Right lobe of liver (tissue), 6 donors: ENCODE measurements at regions not wholly inside any gene's neighbourhood (a gene's known extent, or its start where the extent isn't known, plus 50 kb on each side); places are given as distances from the start of the nearest gene placed in this dataset.

Source experiments
- ATAC-seq, 4 donors: fragments of 200-7000 bp; cut with Tn5 transposase; one replicate each; pipeline ENCODE4 v1.9.1; 2020; ENCODE audit warnings: mild to moderate bottlenecking in 4 of 4, moderate library complexity in 4 of 4
- DNase-seq, 3 donors: peaks; one replicate each; pipeline ENCODE4 v3.0.0-alpha.2; 2020
- H3K27ac ChIP-seq, 3 donors: fragments of 200-600 bp; one replicate each; pipeline ENCODE4 v1.8.0; 2022
- H3K27me3 ChIP-seq, 2 donors: fragments of 200-600 bp; one replicate each; pipeline ENCODE4 v1.8.0; 2022
- H3K36me3 ChIP-seq, 4 donors: fragments of 200-600 bp; sonication (generic) in 1 of 4; one replicate each; pipeline versions ENCODE4 v1.5.1 to v1.8.0; 2017 to 2022; ENCODE audit warnings: control low read depth in 1 of 4
- H3K4me1 ChIP-seq, 4 donors: fragments of 200-600 bp; sonication (generic) in 1 of 4; one replicate each; pipeline versions ENCODE4 v1.5.1 to v1.8.0; 2017 to 2022; ENCODE audit warnings: control low read depth in 1 of 4
- H3K4me3 ChIP-seq, 3 donors: fragments of 200-600 bp; one replicate each; pipeline ENCODE4 v1.8.0; 2022
- H3K9me3 ChIP-seq, 4 donors: fragments of 200-600 bp; sonication (generic) in 1 of 4; one replicate each; pipeline versions ENCODE4 v1.5.1 to v1.8.0; 2017 to 2022; ENCODE audit warnings: control low read depth in 1 of 4
- CTCF ChIP-seq, 4 donors: fragments of 200-600 bp in 3 of 4; fragments of 450-650 bp in 1 of 4; IDR thresholded peaks; one replicate each; pipeline versions ENCODE4 v1.5.1 to v1.8.0; 2016 to 2022; ENCODE audit warnings: antibody characterized with exemption in 4 of 4, mild to moderate bottlenecking in 2 of 4
- POLR2A ChIP-seq: fragments of 450-650 bp; IDR thresholded peaks from one replicate; pipeline ENCODE4 v1.6.1; 2017; ENCODE audit warnings: antibody characterized with exemption, mild to moderate bottlenecking
- WGBS: methylation state at CpG from one replicate; pipeline ENCODE4 v1.1.6; 2018; ENCODE audit warnings: low coverage, low lambda C conversion rate; ENCODE audit not compliant: insufficient coverage; ENCODE audit errors: missing lambda C conversion rate; 5-methylcytosine and 5-hydroxymethylcytosine counted together
- intact Hi-C, 2 donors: fragments of 100-400 bp; cut with DNase I; formaldehyde crosslinking; loops; one replicate each; pipeline versions ENCODE4 v1.11.2 to v1.14.1; 2022
- donor health status: DM: no; HTN: yes; CAD: no.
- donor health status: DM: no; HTN: no; CAD: no.
- donor health status: DM: no; HTN: no; CAD: no.
- donor health status: DM: no; HTN: yes; CAD: no.
- donor health status: DM: no; HTN: yes; CAD: no.

DNA sequence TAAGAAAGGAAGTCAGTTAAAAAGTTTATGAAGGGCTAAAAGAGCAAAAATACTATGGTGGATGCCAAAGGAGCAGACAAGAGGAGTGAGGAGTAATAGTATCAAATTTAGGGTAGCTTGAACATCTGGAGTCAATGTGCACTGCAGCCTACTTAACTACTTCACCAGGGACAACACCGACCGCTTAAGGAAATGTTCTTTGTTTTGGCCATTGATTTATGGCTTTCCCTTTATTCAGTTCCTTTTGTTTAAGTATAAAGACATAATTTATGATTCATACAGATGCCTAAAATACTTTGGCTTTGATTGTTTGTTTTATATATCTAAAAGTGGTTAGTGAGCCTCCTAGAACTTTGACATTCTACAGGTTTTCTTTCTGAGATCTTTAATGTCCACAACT lies 276.3 kb upstream of the PRR20A start:
- Histone ChIP-seq H3K9me3 (no peaks in the 10 kb centered on the region), H3K27ac (no peak overlapping the region), H3K4me1 (no peaks in the 10 kb centered on the region), H3K36me3 (no peaks in the 10 kb centered on the region), H3K4me3 (no peak overlapping the region), H3K27me3 (no peaks in the 10 kb centered on the region)
- intact Hi-C loops = no loop called here
- 43% methylated on average over 2 of the region's 2 CpGs for WGBS
- DNase-seq (no peak), ATAC-seq (no peak)
- TF ChIP-seq POLR2A (no peak), CTCF (IDR thresholded peaks at IDR 0.05) (no peak)

DNA sequence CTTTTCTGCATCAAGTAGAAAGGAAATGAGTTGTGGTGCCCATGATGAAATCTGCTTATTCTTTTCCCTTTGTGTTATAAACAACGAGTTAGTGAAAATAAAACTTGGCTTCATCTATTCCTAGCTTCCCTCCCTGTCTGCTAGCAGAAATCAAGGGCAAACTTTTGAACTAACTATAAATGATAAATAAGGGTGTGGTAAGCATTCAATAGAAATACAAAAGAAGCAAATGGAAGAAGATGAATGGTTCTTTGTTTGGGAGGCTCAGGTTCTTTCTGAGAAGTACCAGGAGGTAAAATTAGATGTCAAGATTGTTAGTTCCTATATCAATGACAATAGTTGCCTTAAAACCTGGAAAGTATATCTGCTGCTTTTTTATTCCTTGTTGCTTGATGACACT lies 275.3 kb upstream of the PRR20A start:
- H3K9me3 ChIP-seq = no peaks in the 10 kb centered on the region
- intact Hi-C loops = no loop called here
- ATAC-seq (no peak), DNase-seq (no peak)
- H3K4me3 ChIP-seq = no peak overlapping the region
- no peak for TF ChIP-seq CTCF (IDR thresholded peaks at IDR 0.05)
- no peak for TF ChIP-seq POLR2A
- no peaks in the 10 kb centered on the region for H3K4me1 ChIP-seq
- no peak overlapping the region for H3K27ac ChIP-seq
- H3K36me3 ChIP-seq = no peaks in the 10 kb centered on the region
- no peaks in the 10 kb centered on the region for H3K27me3 ChIP-seq
- 25% methylated on average over 1 of the region's 1 CpG for WGBS

GRCh38 chr13:56869671-56870070 lies 271.0 kb upstream of the PRR20A start:
- H3K36me3 ChIP-seq = no peaks in the 10 kb centered on the region
- intact Hi-C loops = no loop called here
- no peaks in the 10 kb centered on the region for H3K9me3 ChIP-seq
- H3K4me3 ChIP-seq = no peak overlapping the region
- H3K27me3 ChIP-seq = no peaks in the 10 kb centered on the region
- DNase-seq (no peak), ATAC-seq (no peak)
- no peak for TF ChIP-seq POLR2A
- TF ChIP-seq CTCF (IDR thresholded peaks at IDR 0.05) = no peak
- 89% methylated on average over 4 of the region's 4 CpGs for WGBS
- no peaks in the 10 kb centered on the region for H3K4me1 ChIP-seq
- H3K27ac ChIP-seq = no peak overlapping the region

- H3K27me3 ChIP-seq = no peaks in the 10 kb centered on the region
- intact Hi-C loops = no loop called here
- no peak for TF ChIP-seq POLR2A
- no peak for DNase-seq
- no peak overlapping the region for H3K4me3 ChIP-seq
- H3K9me3 ChIP-seq = no peaks in the 10 kb centered on the region
- H3K36me3 ChIP-seq = no peaks in the 10 kb centered on the region
- 78% methylated on average over 10 of the region's 10 CpGs for WGBS
- H3K27ac ChIP-seq = no peak overlapping the region
- no peak for ATAC-seq
- H3K4me1 ChIP-seq = no peaks in the 10 kb centered on the region
These were observed 254.3 kb upstream of the PRR20A start for GRCh38 chr13:56886398-56886797.

GRCh38 chr13:56888455-56888854 lies 252.3 kb upstream of the PRR20A start:
- Histone ChIP-seq H3K27me3 (no peaks in the 10 kb centered on the region), H3K36me3 (no peaks in the 10 kb centered on the region), H3K4me3 (no peak overlapping the region), H3K9me3 (no peaks in the 10 kb centered on the region), H3K4me1 (no peaks in the 10 kb centered on the region), H3K27ac (no peak overlapping the region)
- TF ChIP-seq CTCF (IDR thresholded peaks at IDR 0.05) (no peak), POLR2A (no peak)
- intact Hi-C loops = no loop called here
- ATAC-seq = no peak
- DNase-seq = no peak
- whole genome bisulfite sequencing = 91% methylated on average over 2 of the region's 2 CpGs
